BJ (cell line): ENCODE measurements at regions not wholly inside any gene's neighbourhood (a gene's known extent, or its start where the extent isn't known, plus 50 kb on each side); places are given as distances from the start of the nearest gene placed in this dataset.

Experiments
- CTCF ChIA-PET: fragments of 350-600 bp; formaldehyde crosslinking; extraction: SDS; loops from one replicate; lab custom pipeline; 2021; ENCODE audit warnings: antibody characterized with exemption, inconsistent platforms; lab: Yijun Ruan, JAX
- POLR2A ChIA-PET: fragments of 300-600 bp; sonication (Branson Sonifier 250); formaldehyde crosslinking; extraction: SDS; loops from one replicate; lab custom pipeline; 2021; ENCODE audit warnings: antibody characterized with exemption; lab: Charles Lee
- DNase-seq: peaks from one replicate; pipeline ENCODE4 v3.0.0-alpha.2; 2011; ENCODE audit warnings: low read depth
- H3K27me3 ChIP-seq: 2 replicates; pipeline ENCODE4 v1.6.0; 2011; ENCODE audit warnings: low read length; ENCODE audit not compliant: control insufficient read depth, insufficient read depth
- H3K36me3 ChIP-seq: 2 replicates; pipeline ENCODE4 v1.5.1; 2011; ENCODE audit warnings: low read length; ENCODE audit not compliant: control insufficient read depth, insufficient read depth
- H3K4me3 ChIP-seq: 2 replicates; pipeline ENCODE4 v1.5.1; 2011; ENCODE audit warnings: low read depth, mild to moderate bottlenecking, control low read depth, low read length
- TF ChIP-seq, protein P1 (sequence below): IDR thresholded peaks from 2 replicates; pipeline ENCODE4 v1.5.1; 2011; ENCODE audit warnings: low read depth, mild to moderate bottlenecking, control low read depth, inconsistent platforms, low read length, moderate library complexity; ENCODE audit not compliant: insufficient read depth

DNA sequence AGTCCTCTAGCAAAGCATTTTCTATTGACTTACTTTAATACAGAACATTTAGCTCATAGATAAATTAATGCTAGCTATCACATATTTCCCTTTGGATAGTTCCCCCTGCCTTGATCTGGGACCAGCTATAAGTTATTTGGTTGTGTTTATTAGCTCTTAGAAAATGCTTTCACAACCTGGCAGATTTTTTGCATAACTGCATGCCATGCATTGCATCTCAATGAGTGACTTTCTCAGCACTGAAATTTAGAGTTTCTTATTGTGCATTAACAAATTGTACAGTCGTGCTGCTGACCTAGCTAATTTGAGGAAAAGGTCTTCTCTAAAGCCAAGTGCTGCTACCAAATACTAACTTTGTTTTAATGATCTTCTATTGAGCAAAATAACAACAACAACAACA is 164.8 kb downstream of the PLPPR5 start:
- TF ChIP-seq, protein P1, sequence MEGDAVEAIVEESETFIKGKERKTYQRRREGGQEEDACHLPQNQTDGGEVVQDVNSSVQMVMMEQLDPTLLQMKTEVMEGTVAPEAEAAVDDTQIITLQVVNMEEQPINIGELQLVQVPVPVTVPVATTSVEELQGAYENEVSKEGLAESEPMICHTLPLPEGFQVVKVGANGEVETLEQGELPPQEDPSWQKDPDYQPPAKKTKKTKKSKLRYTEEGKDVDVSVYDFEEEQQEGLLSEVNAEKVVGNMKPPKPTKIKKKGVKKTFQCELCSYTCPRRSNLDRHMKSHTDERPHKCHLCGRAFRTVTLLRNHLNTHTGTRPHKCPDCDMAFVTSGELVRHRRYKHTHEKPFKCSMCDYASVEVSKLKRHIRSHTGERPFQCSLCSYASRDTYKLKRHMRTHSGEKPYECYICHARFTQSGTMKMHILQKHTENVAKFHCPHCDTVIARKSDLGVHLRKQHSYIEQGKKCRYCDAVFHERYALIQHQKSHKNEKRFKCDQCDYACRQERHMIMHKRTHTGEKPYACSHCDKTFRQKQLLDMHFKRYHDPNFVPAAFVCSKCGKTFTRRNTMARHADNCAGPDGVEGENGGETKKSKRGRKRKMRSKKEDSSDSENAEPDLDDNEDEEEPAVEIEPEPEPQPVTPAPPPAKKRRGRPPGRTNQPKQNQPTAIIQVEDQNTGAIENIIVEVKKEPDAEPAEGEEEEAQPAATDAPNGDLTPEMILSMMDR = no peak
- no peaks in the 10 kb centered on the region for H3K27me3 ChIP-seq
- CTCF ChIA-PET = no interaction called here
- POLR2A ChIA-PET = no interaction called here
- H3K36me3 ChIP-seq = no peaks in the 10 kb centered on the region
- peak; percentile 10 for DNase-seq
- no peak overlapping the region for H3K4me3 ChIP-seq
